GM19043 (cell line): ENCODE measurements at regions not wholly inside any gene's neighbourhood (a gene's known extent, or its start where the extent isn't known, plus 50 kb on each side); places are given as distances from the start of the nearest gene placed in this dataset.

ENCODE experiments used
- ATAC-seq: cut with Tn5 transposase; IDR thresholded peaks from one replicate; pipeline ENCODE4 v1.9.1; 2021; ENCODE audit warnings: low read depth; ENCODE audit not compliant: unreplicated experiment

GRCh38 chr10:123516291-123516690, 149.9 kb upstream of the GPR26 start:
- no peak for ATAC-seq

DNA sequence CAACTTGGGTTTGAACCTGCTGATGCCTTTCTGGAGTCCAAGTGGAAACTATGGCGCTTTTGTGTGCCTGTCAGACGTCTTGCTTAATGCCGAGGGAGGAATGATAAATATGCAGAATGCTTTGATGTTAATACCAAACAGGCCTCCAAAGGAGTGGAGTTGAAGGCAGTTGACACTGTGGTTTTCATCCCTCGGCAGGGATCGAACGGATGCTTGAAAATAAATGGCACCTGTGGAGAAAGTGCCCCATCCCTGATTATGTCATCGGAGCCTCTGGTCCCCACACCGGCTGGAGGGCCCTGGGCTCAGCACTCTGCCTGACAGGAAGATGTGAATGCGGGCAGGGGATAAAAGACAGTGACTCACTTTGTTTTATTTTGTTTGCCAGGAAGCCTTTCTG, 148.7 kb upstream of the GPR26 start:
- ATAC-seq: no peak

- ATAC-seq: no peak
Observed at GRCh38 chr10:123517901-123518300, 148.3 kb upstream of the GPR26 start.

- no peak for ATAC-seq
Observed at GRCh38 chr10:123518765-123519164, 147.4 kb upstream of the GPR26 start.

- no peak for ATAC-seq
Observed at GRCh38 chr10:123519861-123520260, 146.3 kb upstream of the GPR26 start.

GRCh38 chr10:123521076-123521475, 145.1 kb upstream of the GPR26 start:
- no peak for ATAC-seq

GRCh38 chr10:123521556-123521955, 144.6 kb upstream of the GPR26 start:
- no peak for ATAC-seq

GRCh38 chr10:123522702-123523312, 143.3 kb upstream of the GPR26 start:
- peak; percentile 63 for ATAC-seq

DNA sequence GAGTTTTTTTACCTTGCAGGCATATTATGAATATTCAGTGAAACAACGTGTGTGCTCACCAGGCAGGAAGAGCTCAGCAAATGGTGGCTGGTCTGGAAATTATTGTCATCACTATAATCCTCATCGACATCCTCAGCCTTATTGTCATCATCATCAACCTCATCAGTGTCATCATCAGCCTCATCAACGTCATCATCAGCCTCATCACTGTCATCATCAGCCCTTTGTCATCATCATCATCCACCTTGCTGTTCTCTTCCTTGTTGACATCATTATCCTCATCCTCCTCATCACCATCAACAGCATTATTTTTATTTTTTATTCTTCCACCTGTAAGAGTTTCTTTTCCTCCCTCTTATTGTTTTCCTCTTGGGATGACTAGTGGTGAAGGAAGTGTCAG, 142.3 kb upstream of the GPR26 start:
- ATAC-seq: no peak

- no peak for ATAC-seq
Observed at GRCh38 chr10:123526356-123527064, 139.6 kb upstream of the GPR26 start.

DNA sequence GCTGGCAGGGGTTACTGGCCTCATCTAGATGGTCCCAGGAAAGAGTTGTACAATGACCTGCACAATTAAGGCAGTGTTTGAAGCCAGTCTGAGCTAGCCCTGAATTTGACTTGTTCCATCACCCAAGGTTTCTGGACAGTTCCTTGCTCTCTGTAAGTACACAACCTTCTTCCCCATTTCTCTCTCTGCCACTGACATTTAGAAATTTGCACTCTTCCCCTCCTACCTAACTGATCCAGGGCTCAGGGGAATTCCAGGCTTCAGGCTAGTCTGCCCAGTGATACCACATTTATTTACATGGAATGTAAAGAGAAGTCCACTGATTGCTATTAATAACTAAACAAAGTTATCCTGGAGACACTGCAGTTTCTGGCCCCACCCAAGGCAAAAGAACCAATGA, 139.0 kb upstream of the GPR26 start:
- ATAC-seq: no peak

DNA sequence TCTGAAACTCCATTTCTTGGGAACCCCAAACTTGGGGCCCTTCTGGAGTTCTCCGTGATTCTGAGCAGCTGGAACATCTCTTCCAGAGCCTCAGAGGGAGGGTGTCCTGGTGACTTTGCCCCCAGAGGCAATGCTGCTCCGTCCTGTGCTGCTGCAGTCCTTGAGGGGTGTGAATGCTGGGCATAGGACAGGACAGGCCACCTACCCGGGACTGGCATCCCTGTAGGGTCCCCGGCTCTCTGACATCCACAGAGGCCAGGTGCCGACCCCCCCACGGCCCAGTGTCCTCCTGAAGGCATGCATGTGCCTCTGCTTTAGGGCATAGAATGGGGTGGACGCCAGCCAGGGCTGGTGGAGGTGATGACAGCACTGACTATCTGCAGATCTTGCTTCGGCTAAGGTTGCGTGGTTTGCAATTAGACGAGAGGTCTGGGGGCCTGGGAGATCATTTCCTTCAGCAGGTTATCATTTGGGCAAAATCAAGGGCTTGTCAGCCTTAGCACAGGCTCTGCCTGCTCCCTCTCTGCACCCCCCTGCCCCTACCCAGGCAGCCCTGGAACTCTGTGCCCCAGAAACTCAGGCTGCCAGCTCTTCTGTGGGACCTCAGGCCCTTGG, 136.9 kb upstream of the GPR26 start:
- no peak for ATAC-seq

DNA sequence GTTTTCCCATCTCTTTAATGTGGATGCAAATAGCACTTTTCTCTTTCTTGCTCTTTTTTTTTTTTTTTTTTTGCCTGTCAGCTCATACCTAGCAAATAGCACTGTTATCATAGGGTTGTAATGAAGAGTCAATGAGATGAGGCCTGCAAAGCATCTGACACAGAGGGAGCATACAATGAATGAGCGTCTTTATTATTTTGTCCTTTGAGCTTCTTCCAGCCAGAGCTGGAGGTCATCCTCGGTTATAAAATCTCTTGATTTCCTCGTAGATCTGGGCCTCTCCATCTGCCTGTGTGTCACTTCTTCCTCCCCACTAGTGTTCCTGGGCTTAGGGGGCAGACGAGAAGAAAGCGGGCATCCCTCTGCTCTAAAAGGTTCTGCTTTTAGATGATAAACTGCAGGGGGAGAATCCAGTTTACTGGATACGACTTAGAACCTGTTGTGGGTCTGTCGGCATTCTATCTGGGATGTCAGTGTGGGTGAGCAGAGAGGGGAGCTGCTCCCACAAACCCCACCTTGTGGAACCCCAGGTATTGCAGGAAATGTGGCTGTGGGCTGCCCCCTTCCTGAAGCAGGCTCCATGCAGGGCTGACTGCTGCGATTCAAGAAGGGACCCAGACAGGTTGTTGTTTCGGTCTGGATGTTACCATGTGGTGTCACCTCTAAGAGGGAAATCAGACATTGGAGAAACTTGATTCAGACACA, 135.8 kb upstream of the GPR26 start:
- ATAC-seq: no peak

DNA sequence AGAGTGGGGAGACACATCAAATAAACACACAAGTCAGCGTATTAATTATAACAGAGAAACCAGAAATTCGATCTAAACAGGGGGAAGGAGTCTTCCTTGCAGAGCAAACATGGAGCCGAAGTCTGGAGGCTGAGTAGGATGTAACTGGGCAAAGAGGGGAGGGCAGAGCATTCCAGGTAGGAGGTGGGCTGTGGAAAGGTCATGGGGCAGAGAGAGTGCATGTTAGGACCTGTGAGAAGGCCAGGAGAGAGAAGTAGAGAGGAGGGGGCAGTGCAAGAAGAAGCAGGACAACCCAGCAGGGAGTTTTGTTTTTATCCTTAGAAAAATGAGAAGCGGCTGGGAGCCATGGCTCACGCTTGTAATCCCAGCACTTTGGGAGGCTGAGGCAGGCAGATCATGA, 130.8 kb upstream of the GPR26 start:
- ATAC-seq: no peak

DNA sequence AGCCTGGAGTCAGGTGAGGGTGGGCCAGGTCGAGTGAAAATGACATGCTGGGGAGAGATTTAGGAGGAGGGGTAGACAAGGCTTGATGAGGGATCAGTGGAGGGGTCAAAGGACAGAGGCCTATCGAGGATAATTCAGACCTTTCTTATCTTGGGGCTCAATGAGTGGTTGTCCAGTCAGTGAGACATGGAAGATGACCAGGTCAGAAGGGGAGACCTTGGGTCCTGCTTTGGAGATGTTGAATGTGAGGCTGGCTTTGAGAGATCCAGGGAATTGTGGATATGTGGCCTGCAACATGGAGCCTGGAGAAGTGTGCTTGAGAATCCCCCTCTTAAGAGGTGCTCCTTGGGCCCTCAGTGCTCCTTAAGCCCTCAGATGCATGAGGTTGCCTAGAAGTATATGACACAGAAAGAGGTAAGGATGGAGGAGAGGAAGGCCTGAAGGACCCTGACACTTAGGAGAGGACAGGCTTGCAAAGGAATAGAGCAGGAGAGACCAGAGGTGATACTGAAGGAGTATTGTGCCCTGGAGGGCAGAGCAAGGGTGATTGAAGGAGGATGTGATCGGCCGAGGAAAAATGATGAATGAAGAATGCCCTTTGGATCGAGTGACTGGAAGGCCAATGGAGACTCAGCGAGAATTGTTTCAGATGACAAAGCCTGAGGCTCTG, 129.8 kb upstream of the GPR26 start:
- ATAC-seq: no peak

DNA sequence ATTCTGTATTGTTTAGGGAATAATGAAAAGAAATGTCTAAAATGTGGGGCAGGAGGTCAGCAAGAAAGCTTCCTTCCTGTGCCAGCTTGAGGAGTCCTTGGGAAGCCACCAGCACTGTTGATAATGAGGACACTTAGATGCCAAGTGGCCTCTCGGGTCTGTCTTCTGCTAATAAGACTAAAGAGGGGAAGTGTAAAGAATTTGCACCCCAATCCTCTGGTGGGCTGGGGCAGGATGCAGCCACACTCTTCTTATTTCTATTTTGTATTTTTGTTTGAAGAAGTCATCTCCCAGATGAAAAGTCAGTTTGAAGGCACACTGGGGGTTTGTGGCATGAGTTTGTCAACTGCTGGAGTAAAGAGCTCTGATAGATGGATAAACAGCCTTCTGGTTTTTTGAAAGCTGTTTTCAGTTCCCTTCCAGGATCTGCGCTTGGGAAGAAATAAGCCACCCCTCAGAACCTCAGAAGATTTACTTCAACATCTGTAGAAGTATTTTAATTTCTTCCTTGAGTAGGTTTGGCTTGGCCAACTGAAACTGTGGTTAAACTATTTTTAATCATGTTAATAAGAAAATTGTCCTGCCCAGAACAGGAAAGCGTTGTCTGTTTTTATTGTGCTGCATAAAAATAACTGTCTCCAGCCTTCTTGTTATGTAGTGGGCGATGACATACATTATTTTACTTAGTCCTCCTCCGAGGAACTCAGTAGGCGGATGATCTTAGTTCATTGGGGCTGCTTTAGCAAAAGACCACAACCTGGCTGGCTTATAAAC, 128.8 kb upstream of the GPR26 start:
- ATAC-seq: no peak

DNA sequence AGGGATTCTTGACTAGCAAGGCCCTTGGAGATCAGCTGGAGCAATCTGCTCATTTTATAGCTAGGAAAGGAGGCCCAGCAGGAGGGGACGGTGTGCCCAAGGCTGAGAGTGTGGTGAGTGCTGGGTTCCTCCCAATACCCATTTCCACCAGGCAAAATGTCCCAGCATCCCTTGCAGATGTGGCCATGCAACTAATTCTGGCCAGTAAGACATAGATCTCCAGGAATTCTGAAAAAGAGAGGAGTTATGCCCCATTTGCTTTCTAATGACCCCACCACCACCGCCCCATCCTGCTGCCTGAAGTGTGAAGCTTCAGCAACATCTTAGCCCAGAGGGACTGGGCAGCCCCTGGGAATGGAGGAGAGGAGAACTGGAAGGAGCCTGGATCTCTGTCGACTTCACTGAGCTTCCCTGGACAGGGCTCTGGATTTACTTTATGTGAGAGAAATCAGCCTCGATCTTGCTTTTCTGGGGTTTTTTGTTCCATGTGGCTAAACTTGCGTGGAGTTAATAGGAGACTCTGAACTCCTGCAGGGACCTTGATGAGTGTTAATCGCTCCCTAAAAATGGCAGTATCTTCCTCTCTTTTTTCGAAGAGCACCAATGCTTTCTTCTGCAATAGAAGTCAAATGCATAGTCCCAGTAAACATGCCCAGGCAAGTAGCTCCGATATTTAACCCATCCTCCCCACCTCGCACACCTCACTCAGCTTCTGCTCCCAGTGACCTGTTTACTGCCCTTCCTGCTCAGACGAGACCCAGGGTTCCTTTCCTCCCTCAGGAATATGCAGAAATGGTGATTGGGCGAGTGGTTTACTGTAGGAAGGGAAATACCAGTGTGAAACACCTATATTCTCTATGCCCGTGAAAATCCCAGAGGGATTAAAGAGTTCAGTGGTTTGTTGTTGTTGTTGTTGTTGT, 127.5 kb upstream of the GPR26 start:
- no peak for ATAC-seq

- no peak for ATAC-seq
Observed at GRCh38 chr10:123544986-123545385, 121.2 kb upstream of the GPR26 start.

GRCh38 chr10:123548770-123549169, 117.4 kb upstream of the GPR26 start:
- ATAC-seq: no peak
